ENCODE measurements at regions not wholly inside any gene's neighbourhood (a gene's known extent, or its start where the extent isn't known, plus 50 kb on each side); places are given as distances from the start of the nearest gene placed in this dataset.

GRCh38 chr16:50485232-50485631, 63.0 kb upstream of the NKD1 start (continued):
- TF ChIP-seq ZBTB43 (CRISPR knock-in tag; IDR thresholded peaks at IDR 0.05), result no peak

GRCh38 chr16:50482271-50482670, 65.9 kb upstream of the NKD1 start:
- ATAC-seq (no peak), DNase-seq (ENCODE audit: low spot score) (no peak)
- peaks cover 34% of the 10 kb centered on the region for H3K9me3 Mint-ChIP-seq
- no peak overlapping the region for H3K27ac Mint-ChIP-seq
- POLR2A ChIA-PET, result no interaction called here
- H3K36me3 Mint-ChIP-seq, result peaks cover 5% of the 10 kb centered on the region; the same call in 1 of the 2 replicates
- H3K4me1 Mint-ChIP-seq, result peaks cover 26% of the 10 kb centered on the region
- CTCF ChIA-PET, result no interaction called here
- no peaks in the 10 kb centered on the region for H3K27me3 Mint-ChIP-seq (ENCODE audit: low read depth)
- no peak for TF ChIP-seq NR2C2 (CRISPR knock-in tag; IDR thresholded peaks at IDR 0.05)
- no peak for TF ChIP-seq FOXJ3 (CRISPR knock-in tag; IDR thresholded peaks at IDR 0.05; ENCODE audit: borderline replicate concordance)
- TF ChIP-seq ZNF281 (CRISPR knock-in tag; IDR thresholded peaks at IDR 0.05), result no peak
- no peak for TF ChIP-seq TEAD1 (CRISPR knock-in tag; IDR thresholded peaks at IDR 0.05)
- no peak for TF ChIP-seq JAZF1 (CRISPR knock-in tag; IDR thresholded peaks at IDR 0.05)
- no peak for TF ChIP-seq SMAD3 (CRISPR knock-in tag; IDR thresholded peaks at IDR 0.05; ENCODE audit: borderline replicate concordance)
- no peak for TF ChIP-seq ESRRA (CRISPR knock-in tag; IDR thresholded peaks at IDR 0.05; ENCODE audit: borderline replicate concordance)
- no peak for TF ChIP-seq STAT6 (CRISPR knock-in tag; conservative IDR thresholded peaks at IDR 0.05; ENCODE audit: low read depth)
- no peak for TF ChIP-seq CTCF (IDR thresholded peaks at IDR 0.05)
- no peak for TF ChIP-seq ZNF416 (CRISPR knock-in tag; IDR thresholded peaks at IDR 0.05)
- TF ChIP-seq SMAD4 (CRISPR knock-in tag; IDR thresholded peaks at IDR 0.05), result no peak
- no peak for TF ChIP-seq RELA (CRISPR knock-in tag; IDR thresholded peaks at IDR 0.05; ENCODE audit: borderline replicate concordance)
- no peak for TF ChIP-seq IRF2 (CRISPR knock-in tag; IDR thresholded peaks at IDR 0.05; ENCODE audit: borderline replicate concordance, low read depth)
- no peak for TF ChIP-seq NR1H2 (CRISPR knock-in tag; IDR thresholded peaks at IDR 0.05)
- TF ChIP-seq TEAD4 (CRISPR knock-in tag; IDR thresholded peaks at IDR 0.05), result no peak
- TF ChIP-seq MXD4 (CRISPR knock-in tag; IDR thresholded peaks at IDR 0.05; ENCODE audit: borderline replicate concordance), result no peak
- TF ChIP-seq MYBL2 (CRISPR knock-in tag; IDR thresholded peaks at IDR 0.05), result no peak
- no peak for TF ChIP-seq AFF4 (CRISPR knock-in tag; IDR thresholded peaks at IDR 0.05; ENCODE audit: borderline replicate concordance)
- no peak for TF ChIP-seq ZNF425 (CRISPR knock-in tag; conservative IDR thresholded peaks at IDR 0.05)
- no peak overlapping the region for H3K4me3 Mint-ChIP-seq

Measured in WTC11 (cell line).